ENCODE measurements at regions not wholly inside any gene's neighbourhood (a gene's known extent, or its start where the extent isn't known, plus 50 kb on each side); places are given as distances from the start of the nearest gene placed in this dataset.

DNA sequence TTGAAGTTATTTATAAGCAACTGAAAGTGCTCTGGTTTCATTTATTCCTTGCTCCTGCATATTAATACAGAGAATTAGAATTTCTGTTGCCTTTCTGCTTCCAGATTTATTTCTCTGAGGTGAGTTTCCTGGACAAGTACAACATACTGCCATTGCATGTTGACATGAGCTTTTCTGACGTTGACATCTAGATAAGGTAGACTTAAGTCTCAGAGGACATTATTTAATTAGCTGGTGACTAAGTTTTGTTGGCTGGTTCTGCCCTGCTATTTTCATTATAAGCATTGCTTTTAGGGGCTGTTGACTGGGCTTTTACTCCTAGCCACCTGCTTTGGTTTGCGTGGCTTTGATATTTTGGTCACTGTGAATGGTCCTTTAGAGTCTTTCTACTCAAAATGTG, 282.9 kb upstream of the SPRED2 start:
- H3K4me1 ChIP-seq (ENCODE audit: control insufficient read depth, insufficient read depth, low read length) = no peaks in the 10 kb centered on the region; the same call in 1 of the 2 replicates
- no peak overlapping the region for H3K27ac ChIP-seq (ENCODE audit: extremely low read depth, low read depth, low read length)
- POLR2A ChIA-PET = no interaction called here
- TF ChIP-seq ZNF394 (tag by site-specific recombination; IDR thresholded peaks at IDR 0.05; ENCODE audit: borderline replicate concordance) (no peak), SP2 (tag by site-specific recombination; IDR thresholded peaks at IDR 0.05) (no peak), ZBTB48 (tag by site-specific recombination; IDR thresholded peaks at IDR 0.05) (no peak), ZNF785 (tag by site-specific recombination; IDR thresholded peaks at IDR 0.05) (no peak), ZEB2 (tag by site-specific recombination; IDR thresholded peaks at IDR 0.05) (no peak), ZNF776 (tag by site-specific recombination; IDR thresholded peaks at IDR 0.05; ENCODE audit: borderline replicate concordance) (no peak), OSR2 (tag by site-specific recombination; IDR thresholded peaks at IDR 0.05) (no peak), YY2 (tag by site-specific recombination; IDR thresholded peaks at IDR 0.05) (no peak), ZNF670 (tag by site-specific recombination; IDR thresholded peaks at IDR 0.05; ENCODE audit: low read depth) (no peak), ZFHX2 (tag by site-specific recombination; conservative IDR thresholded peaks at IDR 0.05) (no peak), TCF7L2 (IDR thresholded peaks at IDR 0.05; ENCODE audit: borderline replicate concordance, low read depth, low read length) (no peak), ATF2 (tag by site-specific recombination; IDR thresholded peaks at IDR 0.05; ENCODE audit: low read depth) (no peak), ZNF292 (tag by site-specific recombination; IDR thresholded peaks at IDR 0.05; ENCODE audit: borderline replicate concordance, low read depth) (no peak), ZNF16 (tag by site-specific recombination; IDR thresholded peaks at IDR 0.05; ENCODE audit: low read depth) (no peak), CTCF (tag by site-specific recombination; IDR thresholded peaks at IDR 0.05) (no peak)
- TF ChIP-seq, protein P1, sequence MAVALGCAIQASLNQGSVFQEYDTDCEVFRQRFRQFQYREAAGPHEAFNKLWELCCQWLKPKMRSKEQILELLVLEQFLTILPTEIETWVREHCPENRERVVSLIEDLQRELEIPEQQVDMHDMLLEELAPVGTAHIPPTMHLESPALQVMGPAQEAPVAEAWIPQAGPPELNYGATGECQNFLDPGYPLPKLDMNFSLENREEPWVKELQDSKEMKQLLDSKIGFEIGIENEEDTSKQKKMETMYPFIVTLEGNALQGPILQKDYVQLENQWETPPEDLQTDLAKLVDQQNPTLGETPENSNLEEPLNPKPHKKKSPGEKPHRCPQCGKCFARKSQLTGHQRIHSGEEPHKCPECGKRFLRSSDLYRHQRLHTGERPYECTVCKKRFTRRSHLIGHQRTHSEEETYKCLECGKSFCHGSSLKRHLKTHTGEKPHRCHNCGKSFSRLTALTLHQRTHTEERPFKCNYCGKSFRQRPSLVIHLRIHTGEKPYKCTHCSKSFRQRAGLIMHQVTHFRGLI (tag by site-specific recombination; IDR thresholded peaks at IDR 0.05) = no peak
- TF ChIP-seq, protein P2, sequence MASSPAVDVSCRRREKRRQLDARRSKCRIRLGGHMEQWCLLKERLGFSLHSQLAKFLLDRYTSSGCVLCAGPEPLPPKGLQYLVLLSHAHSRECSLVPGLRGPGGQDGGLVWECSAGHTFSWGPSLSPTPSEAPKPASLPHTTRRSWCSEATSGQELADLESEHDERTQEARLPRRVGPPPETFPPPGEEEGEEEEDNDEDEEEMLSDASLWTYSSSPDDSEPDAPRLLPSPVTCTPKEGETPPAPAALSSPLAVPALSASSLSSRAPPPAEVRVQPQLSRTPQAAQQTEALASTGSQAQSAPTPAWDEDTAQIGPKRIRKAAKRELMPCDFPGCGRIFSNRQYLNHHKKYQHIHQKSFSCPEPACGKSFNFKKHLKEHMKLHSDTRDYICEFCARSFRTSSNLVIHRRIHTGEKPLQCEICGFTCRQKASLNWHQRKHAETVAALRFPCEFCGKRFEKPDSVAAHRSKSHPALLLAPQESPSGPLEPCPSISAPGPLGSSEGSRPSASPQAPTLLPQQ (tag by site-specific recombination; IDR thresholded peaks at IDR 0.05) = no peak
- TF ChIP-seq, protein P3, sequence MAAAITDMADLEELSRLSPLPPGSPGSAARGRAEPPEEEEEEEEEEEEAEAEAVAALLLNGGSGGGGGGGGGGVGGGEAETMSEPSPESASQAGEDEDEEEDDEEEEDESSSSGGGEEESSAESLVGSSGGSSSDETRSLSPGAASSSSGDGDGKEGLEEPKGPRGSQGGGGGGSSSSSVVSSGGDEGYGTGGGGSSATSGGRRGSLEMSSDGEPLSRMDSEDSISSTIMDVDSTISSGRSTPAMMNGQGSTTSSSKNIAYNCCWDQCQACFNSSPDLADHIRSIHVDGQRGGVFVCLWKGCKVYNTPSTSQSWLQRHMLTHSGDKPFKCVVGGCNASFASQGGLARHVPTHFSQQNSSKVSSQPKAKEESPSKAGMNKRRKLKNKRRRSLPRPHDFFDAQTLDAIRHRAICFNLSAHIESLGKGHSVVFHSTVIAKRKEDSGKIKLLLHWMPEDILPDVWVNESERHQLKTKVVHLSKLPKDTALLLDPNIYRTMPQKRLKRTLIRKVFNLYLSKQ (tag by site-specific recombination; IDR thresholded peaks at IDR 0.05; ENCODE audit: borderline replicate concordance) = no peak
- no peak overlapping the region for H3K4me3 ChIP-seq (ENCODE audit: low read depth, low read length)
- CTCF ChIA-PET = no interaction called here
- H3K36me3 ChIP-seq (ENCODE audit: control insufficient read depth in 2 of 2, insufficient read depth in 1 of 2, low read length in 2 of 2) = no peaks in the 10 kb centered on the region
- H3K9me3 ChIP-seq (ENCODE audit: control insufficient read depth, insufficient read depth, low read depth, low read length) = no peaks in the 10 kb centered on the region

GRCh38 chr2:65714866-65715265, 282.5 kb upstream of the SPRED2 start:
- Histone ChIP-seq H3K9me3 (ENCODE audit: control insufficient read depth, insufficient read depth, low read depth, low read length) (no peaks in the 10 kb centered on the region), H3K36me3 (ENCODE audit: control insufficient read depth in 2 of 2, insufficient read depth in 1 of 2, low read length in 2 of 2) (no peaks in the 10 kb centered on the region), H3K4me1 (ENCODE audit: control insufficient read depth, insufficient read depth, low read length) (no peaks in the 10 kb centered on the region; the same call in 1 of the 2 replicates), H3K4me3 (ENCODE audit: low read depth, low read length) (no peak overlapping the region), H3K27ac (ENCODE audit: extremely low read depth, low read depth, low read length) (no peak overlapping the region)
- ChIA-PET CTCF (no interaction called here), POLR2A (no interaction called here)
- TF ChIP-seq, protein P4, sequence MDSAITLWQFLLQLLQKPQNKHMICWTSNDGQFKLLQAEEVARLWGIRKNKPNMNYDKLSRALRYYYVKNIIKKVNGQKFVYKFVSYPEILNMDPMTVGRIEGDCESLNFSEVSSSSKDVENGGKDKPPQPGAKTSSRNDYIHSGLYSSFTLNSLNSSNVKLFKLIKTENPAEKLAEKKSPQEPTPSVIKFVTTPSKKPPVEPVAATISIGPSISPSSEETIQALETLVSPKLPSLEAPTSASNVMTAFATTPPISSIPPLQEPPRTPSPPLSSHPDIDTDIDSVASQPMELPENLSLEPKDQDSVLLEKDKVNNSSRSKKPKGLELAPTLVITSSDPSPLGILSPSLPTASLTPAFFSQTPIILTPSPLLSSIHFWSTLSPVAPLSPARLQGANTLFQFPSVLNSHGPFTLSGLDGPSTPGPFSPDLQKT (IDR thresholded peaks at IDR 0.05; ENCODE audit: borderline replicate concordance, low read depth, low read length) = no peak
- TF ChIP-seq ZNF274 (IDR thresholded peaks at IDR 0.05; ENCODE audit: low read length) (no peak), ZNF274 (tag by site-specific recombination; IDR thresholded peaks at IDR 0.05; ENCODE audit: borderline replicate concordance) (no peak), BCL11B (tag by site-specific recombination; IDR thresholded peaks at IDR 0.05; ENCODE audit: low read depth) (no peak), SP7 (tag by site-specific recombination; IDR thresholded peaks at IDR 0.05) (no peak)
